D341Med (cell line): ENCODE measurements at regions not wholly inside any gene's neighbourhood (a gene's known extent, or its start where the extent isn't known, plus 50 kb on each side); places are given as distances from the start of the nearest gene placed in this dataset.
A peak's percentile ranks its signal among the peaks of the same experiment; 100 is the strongest.
"Not testable (repeated sequence)": the region's sequence is repeated elsewhere in the genome, so short reads cannot be mapped to it uniquely, and the experiment has no call there.

ENCODE experiments used
- DNase-seq: peaks from one replicate; pipeline ENCODE4 v3.0.0; 2012; ENCODE audit warnings: low spot score

DNA sequence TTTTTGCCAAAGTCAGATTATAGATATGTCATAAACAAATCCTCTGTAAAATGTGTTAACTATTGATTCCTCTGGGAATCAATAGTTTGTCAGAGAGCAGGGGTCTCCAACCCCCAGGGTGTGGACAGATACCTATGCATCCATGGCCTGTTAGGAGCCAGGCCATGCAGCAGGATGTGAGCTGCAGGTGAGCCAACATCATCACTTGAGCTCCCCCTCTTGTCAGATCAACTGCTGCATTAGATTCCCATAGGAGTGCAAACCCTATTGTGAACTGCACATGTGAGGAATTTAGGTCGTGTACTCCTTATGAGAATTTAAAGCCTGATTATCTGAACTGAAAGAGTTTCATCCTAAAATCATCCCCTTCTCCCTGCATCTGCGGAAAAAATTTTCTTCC, 1365.4 kb downstream of the ARAP2 start:
- no peak for DNase-seq

DNA sequence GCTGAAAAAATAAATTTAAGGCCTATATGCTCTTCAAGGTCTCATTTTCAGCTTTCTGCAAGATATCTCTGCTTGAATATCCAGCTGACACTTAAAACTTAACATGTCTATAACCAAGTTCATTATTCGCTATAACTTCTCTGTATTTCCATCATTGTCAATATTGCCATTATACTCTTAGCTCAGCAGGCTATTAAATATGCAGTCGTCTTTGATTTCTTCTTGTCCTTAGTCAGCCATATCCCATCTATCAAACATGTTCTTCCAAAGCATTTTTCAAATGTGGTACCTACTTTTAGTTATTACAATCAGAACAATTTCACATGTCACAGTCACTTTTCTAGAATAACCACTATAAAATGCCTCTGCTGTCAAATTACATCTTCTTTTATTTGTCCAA, 1364.1 kb downstream of the ARAP2 start:
- DNase-seq = no peak

DNA sequence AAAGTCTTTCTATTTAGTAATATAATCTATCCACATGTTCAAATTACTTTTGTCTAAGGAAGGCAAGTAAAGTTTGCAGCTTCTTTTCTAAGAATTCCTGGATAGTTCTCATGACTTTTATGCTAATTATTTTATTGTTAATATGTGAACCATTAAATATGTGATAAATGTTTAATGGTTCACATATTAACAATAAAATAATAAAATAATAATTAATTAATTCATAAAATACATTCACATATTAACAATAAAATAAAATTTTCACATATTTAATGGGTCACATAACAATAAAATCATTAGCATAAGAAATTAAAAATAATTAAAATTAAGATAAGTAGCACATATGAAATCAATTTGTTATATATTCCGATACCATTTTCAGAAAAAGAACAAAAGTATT, 1352.4 kb downstream of the ARAP2 start:
- no peak for DNase-seq

DNA sequence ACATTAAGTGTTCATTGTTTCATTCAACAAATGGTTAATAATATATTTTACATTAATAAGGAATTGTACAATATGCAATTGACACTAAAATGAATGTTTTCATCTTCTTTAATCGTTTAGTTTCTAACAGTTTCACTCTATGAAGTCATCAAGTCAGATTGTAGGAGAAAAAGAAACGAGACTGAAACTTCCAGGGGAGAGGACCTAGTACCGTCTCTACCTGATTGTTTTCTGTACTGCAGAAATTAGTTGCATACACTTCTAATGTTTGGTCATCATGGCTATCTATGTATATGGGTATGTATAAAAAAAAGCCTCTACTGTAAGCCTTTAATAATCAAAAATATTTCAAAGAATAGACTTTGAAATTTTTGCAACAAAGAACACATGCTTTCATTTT, 1350.9 kb downstream of the ARAP2 start:
- DNase-seq = no peak

DNA sequence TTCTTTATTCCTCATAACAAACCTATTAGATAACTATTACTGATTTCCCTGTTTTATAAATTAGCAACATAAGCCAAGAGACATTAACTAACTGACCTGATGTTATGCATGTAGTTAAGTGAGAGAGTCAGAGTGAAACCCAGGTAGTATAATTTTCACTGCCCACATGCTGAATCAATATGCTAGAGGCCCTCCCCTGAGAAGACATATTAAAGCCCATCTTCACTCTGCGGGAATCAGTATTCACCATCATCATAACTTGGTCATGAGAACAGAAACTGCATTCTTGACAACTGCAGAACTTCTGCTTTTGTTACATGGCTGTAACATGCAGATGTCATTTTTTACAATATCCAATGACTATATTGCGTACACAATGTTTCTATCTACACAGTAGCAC, 1324.3 kb downstream of the ARAP2 start:
- DNase-seq = no peak

DNA sequence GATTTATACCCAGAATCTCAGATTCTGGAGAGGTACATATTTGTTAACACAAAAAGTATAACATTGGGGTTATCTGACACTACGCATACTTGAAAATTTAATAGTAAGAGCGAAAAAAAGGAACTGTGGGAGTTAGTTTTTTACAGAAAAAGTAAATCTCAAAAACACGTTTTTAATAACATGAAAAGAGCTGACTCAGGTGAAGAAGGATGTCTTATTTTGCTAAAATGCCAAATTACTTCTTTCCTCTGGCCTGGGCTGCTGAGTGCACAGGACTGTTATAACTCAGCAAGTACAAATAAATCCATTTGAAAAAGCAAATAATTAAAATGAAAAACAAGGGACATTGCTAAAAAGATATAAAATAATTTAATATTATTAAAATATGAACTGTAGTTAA, 1322.9 kb downstream of the ARAP2 start:
- DNase-seq = no peak

DNA sequence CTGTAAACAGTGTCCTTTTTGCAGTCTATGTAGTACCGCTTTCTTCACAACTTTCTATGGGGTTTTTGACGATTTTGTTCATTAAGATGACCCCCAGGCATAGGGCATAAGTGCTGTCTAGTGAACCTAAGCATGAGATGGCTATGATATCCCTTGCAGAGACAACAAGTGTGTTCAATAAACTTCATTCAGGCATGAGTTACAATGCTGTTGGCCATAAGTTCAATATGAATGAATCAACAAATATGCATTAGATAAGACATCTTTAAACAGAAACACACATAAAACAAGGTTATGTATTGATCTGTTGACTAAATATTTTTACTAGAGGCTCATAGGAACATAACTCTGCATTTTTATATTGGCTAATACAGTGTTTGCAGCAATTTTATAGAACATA, 1322.0 kb downstream of the ARAP2 start:
- DNase-seq = no peak

DNA sequence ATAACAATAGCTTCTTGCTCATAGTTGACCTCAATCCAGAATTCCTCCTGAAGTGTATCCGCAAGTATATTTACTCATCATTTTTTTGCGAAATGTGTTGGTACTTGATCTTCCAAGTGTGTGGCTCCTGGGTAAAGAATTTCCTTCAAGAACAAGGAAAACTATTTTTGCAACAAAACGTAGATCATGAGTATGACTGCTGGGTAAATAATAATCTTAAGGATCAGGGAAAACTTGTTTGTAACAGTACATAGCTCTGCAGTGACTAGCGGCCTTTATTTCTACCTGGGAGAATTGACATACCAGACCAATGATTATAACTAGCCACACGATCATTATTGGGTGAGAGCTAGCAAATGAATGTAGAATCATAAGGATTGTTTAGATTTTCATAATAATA, 1311.7 kb downstream of the ARAP2 start:
- DNase-seq = no peak

DNA sequence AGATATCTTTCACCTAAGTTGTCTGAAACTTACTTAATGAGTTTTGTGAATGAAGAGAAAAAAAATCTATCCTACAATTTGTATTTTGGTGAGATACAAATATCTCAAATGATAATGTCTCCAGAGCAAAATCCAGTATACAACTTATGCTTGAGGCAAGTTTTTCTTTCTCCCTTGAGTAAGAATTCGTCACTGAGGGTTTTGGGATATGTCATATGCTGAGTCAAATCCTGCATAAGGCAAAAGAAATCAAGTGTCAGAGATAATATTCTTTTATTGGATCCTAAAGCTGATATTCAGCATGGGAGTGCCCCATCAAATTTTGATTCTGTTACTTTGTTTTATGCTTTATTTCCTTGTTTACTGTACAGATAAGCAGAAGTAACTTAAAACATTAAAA, 1308.6 kb downstream of the ARAP2 start:
- no peak for DNase-seq

DNA sequence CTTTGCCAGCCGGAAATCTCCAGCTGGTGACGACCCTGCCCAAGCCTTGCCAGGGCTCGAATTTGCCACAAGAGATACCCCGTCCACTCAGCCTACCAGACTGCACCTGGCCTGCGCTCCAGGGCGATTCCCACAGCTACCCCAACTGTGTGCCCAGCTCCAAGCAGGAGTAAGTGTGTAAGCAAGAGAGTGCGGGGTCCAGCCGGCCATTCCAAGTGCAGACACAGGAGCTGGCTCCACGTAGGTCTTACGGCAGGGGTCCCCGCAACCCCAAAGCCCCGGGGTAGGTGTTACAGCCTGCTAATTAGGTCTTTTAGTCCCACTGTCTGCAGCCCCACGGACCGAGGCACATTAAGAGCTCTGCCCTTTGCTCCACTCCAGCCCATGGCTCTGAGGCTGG, 1305.2 kb downstream of the ARAP2 start:
- peak; percentile 6 for DNase-seq

DNA sequence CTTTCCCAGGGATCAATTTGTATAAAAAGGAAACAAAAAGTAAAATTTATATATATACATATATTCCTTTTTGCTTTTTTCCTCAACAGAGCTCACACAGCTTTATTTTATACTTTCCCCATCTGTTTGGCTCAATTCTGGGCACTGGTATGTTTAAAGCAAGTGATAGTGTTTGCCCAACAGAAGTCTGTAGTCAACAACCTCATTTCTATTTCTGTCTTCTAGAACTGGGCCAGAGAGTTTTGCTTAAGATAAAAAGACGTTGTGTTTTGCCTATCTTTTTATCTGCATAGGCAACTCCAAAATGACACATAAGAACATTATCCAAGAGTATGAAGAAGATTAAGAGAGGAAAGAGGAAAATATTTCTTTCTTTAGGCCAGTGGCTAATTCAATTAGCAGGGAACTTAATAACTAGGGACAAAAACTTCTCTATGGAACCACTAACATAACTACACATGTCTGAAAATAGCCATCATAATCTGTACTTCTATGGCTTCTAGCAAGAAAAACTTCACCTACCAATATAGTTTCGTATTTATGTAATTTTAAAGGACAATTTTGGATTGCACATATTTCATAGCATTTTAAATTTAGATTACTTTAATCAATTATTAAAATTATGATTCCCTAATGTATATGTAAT, 1300.5 kb downstream of the ARAP2 start:
- DNase-seq = no peak

DNA sequence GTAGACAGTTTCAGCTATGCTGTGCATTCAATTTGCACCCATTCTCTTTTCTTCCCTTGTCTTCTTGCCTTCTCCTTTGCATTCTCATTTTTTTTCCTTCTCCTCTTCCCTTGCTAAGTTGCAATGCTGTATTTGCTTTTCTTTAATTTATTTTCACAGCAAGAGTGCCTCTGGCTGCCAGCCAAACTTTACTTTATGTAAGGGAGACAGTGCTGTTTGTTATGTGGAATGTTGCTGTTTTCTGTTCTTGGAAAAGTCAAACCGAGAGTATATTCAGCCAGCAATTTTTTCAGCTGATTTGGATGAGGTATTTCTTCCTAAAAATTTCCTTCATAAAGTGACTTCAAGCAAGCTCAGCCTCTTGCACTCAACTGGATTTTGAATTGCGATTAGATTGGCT, 1293.4 kb downstream of the ARAP2 start:
- DNase-seq = no peak

DNA sequence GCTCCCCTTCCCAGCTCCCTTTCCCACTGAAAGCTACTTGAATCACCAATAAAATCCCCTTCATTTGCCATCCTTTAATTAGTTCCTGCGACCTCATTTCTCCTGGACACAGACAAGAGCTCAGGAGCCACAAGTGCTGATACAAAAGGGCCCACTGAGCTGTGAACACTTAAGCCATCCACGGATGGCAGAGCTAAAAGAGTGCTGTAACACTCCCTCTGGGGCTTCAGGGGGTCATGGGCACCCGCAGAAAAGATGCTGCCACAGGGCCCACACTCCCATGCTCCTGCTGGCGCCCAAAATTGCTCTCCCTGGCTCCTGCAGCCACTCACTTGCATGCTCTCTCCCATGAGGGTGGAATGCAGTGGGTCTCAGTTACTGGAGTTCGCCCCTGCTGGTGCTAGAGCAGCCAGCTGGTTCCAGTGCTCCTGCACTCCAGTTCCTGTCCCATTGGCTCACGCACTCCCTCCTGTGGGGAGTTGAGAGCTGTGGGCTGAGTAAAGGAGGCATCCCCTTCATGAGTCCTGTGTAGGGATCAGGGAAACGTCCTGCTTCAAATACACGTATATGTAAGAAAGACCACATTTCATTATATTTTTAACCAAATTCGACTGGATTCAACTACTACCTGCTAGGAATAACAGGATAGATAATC, 1291.0 kb downstream of the ARAP2 start:
- peak; percentile 30 for DNase-seq

DNA sequence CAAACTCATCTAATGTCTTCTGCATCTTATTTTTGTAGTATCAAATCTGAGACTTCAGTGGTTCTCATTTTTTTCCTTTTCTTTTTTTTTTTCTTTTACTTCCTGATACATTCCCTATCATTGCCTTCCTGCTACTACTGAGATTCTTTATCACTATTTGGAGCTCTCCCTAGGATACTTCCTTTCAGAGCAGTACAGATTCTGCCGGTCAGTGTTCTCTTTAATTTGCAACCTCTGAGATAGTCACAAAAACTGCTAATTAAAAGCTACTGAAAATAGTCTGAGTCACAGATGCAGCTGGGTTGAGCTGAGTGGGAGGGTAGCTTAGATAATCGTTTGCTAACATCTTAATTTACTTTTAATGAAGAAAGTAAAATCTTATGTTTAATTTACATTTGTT, 1279.7 kb downstream of the ARAP2 start:
- no peak for DNase-seq

DNA sequence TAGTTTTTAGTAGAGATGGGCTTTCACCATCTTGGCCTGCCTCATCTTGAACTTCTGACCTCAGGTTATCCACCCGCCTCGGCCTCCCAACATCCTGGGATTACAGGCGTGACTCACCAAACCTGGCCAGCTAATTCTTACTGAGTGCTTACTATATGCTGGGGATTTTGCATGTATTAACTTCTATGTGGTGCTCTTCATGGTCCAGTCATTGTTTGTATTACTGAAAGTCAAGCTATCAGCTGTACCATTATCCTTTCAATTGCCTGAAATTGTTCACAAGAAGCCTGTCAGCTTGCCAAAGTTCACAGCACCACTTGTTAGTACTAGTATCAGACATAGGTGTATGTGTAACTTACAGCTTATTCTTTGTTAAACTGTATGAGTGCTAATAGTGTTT, 1272.1 kb downstream of the ARAP2 start:
- DNase-seq = no peak

DNA sequence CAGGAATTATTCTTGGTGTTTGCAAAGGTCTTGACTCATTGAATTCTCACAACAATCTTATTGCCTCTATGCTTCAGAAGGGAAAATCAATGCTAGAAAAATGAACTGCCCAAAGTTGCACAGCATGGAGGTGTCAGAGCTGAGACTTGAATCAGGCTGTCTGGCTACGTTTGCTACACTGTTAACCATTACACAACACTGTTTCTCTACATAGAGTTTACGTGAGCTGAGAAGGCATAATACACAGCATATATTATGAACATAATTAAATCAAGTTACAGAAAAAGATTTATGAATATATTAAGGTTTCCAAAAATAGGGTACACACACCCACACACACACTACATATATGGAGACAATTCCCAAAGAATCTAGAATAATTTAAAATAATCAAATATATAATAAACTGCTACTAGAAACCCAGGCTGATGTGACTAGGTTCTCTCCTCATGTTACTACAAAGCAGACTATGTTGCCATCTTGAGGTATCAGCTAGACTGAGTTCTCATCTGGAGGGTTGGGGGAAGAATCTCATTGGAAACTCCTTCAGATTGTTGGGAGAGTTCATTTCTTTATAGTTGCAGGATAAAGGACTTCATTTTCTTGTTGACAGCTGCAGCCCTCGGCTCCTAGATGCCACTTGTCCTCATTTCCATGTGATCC, 1270.5 kb downstream of the ARAP2 start:
- DNase-seq = no peak

DNA sequence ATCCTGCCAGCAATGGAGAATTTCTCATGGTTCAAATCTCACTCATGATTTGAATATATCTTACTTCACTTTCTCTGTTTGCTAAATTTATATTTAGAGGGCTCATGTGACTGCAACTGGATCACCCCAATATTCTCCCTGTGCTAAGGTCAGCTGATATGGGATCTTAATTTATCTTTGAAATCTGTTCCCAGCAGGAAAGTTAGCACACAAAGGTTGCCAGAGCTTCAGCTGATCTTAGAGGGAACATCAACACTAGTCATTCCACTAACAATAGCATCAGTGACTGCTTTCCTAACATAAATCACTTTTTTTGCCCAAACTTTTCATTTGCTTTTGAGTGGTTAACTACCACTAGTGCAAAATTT, 1270.0 kb downstream of the ARAP2 start:
- DNase-seq = no peak

DNA sequence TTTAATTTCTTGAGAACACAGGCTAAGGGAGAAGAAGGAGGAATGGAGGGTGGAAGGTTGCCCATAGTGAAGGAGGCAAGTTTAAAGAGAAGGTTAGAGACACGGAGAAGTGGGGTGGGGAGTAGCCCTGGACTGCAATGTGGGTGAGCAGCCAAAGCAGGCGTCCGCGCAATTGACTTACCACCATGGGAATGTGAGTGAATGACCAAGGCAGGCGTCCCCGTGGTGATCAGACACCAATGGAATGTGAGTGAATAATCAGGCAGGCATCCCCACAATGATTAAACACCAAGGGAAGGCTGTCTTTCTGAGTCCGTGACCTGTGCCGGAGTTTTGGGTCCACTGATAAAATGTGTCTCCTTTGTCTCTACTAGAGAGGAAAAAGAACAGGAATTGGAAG, 1223.1 kb downstream of the ARAP2 start:
- DNase-seq = not testable (repeated sequence)

DNA sequence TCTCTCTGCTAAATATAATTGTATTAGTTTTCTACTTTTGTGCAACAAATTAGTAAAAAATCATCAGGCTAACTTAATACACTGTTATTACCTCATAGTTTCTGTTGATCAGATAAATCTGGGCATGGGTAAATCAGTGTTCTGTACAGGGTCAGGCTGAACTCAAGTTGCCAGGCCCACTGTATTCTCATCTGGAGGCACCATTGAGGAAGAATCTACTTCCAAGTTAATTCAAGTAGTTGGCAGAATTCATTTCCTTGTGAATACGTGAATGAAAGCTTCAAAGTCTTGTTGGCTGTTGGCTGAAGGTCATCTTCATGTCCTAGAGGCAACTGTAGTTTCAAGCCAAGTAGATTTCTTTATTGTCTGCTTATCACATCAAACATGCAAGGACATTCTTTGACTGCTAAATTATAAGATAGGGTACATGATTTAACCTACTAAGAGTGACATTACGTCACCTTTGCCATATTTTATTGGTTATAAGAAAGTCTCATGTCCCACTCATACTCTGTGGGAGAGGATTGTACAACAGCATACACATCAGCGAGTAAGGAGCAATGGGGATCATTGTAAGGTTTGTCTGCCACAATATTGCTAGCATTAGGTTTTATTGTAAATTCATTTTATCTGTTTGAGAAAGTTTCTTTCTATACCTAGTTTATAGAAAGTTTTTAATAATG, 1219.0 kb downstream of the ARAP2 start:
- DNase-seq = no peak

DNA sequence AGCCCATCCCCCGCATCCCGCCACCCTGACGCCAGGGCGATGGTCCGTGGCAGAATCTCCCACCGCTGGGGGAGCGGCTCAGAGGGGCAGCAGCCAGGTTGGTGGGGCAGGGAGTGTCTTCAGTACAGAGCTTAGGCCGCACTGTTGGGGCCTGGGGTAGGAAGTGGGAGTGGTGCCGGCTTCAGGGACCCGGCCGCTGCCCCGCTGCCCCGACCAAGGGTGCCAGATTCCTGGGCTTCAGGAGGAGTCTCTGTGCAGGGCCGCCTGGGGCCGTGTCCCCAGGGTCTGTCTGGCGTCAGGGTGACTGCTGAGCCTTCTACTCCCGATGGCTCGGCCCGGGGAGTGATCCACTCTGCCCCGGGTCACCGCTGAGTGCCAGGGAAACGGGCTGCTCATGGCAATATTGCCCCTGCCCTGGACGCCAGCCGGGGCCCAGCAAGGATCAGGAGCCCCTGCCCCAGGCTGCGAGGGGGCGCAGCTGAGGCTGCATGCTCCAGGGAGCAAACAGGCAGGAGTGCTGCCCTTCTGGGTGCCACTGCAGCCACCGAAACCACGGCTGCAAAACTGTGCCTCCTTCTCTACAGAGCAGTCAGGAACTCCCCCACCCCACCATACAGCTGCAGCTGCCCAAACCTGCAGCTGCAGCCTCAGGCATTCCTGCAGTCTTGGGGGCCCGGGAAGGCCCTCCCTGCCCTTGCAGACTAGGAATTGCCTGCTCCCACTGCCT, 1206.1 kb downstream of the ARAP2 start:
- peak; percentile 20 for DNase-seq

DNA sequence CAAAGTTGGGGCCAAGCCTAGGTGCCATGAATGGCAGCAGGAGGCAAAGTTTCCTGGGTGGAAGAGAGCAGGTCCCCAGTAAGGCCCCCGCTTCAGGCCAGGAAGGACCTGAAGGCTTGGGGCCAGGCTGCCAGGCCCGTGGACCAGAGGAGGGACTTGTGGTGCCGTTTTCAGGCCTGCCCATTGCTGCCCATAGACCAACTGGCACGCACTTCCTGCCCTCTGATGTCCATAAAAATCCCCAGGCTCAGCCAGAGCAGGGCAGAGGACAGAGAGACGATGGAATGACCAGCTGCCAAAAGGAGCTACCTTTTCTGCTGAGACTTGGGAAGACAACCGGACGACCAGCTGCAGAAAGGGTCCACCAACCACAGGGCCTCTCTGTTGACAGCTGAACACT, 1205.5 kb downstream of the ARAP2 start:
- DNase-seq = no peak

DNA sequence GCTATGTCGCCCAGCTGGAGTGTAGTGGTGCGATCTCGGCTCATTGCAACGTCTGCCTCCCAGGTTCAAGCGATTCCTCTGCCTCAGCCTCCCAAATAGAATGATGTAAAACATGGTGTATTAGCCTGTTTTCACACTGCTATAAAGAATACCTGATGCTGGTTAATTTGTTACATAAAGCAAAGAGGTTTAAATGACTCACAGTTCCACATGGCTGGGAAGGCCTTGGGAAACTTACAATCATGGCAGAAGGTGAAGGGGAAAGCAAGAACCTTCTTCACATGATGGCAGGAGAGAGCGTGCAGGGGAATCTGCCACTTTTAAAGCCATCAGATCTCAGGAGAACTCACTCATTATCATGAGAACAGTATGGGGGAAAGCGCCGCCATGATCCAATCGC, 1191.8 kb downstream of the ARAP2 start:
- DNase-seq = no peak
